GM12891 (cell line): ENCODE measurements at regions not wholly inside any gene's neighbourhood (a gene's known extent, or its start where the extent isn't known, plus 50 kb on each side); places are given as distances from the start of the nearest gene placed in this dataset.

Experiments used
- POLR2A ChIP-seq: IDR thresholded peaks from 2 replicates; pipeline ENCODE4 v1.6.1; 2011; ENCODE audit warnings: low read depth, low read length, control low read depth
- TAF1 ChIP-seq: IDR thresholded peaks from 2 replicates; pipeline ENCODE4 v1.6.1; 2011; ENCODE audit warnings: low read depth, low read length, control low read depth

DNA sequence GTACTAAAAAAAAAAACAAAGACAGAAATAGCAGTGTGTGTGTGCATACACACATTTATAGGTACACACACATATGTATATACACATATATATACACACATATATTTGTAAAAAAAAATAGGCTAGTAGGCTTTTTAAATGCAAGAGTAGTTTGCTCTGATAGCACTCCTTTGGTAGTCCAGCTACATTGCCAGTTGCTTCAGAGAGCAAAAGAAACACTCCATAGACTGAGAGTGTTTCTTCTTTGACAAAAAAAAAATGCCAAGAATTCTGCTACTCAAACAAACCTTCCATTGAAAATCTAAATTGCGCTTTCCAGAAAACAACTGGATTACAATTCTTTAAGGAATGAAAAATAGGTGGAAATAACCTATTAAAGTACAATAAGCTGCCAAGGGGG, 365.9 kb upstream of the GALNT5 start:
- TF ChIP-seq POLR2A = no peak
- TF ChIP-seq TAF1 = no peak
